ENCODE measurements at regions not wholly inside any gene's neighbourhood (a gene's known extent, or its start where the extent isn't known, plus 50 kb on each side); places are given as distances from the start of the nearest gene placed in this dataset.

DNA sequence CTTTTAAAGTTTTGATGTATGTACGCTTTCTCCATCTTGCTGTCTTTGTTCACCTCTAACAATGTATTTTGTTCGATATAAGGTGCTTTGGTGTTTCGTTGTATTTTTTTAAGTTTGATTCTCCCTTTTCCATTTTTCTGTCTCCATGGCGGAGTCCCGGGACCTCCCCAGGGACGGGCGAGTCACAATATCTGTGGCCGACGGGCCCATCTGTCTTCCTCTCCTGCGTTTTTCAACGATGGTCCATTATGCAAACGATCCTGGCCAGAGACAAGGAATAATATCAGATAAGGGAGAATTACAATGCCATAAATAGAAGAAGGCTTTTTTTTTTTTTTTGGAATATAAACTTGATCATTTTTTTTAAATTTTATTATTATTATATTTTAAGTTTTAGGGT, 112.3 kb upstream of the SHOX start:
- no CpG with 5 or more reads among the region's 12 CpGs for WGBS (ENCODE audit: extremely low coverage, insufficient read length, low lambda C conversion rate)

More for the DNA sequence above, 112.3 kb upstream of the SHOX start:
- TF ChIP-seq, protein P1, sequence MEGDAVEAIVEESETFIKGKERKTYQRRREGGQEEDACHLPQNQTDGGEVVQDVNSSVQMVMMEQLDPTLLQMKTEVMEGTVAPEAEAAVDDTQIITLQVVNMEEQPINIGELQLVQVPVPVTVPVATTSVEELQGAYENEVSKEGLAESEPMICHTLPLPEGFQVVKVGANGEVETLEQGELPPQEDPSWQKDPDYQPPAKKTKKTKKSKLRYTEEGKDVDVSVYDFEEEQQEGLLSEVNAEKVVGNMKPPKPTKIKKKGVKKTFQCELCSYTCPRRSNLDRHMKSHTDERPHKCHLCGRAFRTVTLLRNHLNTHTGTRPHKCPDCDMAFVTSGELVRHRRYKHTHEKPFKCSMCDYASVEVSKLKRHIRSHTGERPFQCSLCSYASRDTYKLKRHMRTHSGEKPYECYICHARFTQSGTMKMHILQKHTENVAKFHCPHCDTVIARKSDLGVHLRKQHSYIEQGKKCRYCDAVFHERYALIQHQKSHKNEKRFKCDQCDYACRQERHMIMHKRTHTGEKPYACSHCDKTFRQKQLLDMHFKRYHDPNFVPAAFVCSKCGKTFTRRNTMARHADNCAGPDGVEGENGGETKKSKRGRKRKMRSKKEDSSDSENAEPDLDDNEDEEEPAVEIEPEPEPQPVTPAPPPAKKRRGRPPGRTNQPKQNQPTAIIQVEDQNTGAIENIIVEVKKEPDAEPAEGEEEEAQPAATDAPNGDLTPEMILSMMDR (conservative IDR thresholded peaks at IDR 0.05): no peak
- Histone ChIP-seq H3K9me3 (ENCODE audit: control insufficient read depth, low read depth, low read length) (no peaks in the 10 kb centered on the region), H2BK5ac (ENCODE audit: insufficient read length, low read length) (no peak overlapping the region), H4K8ac (replicated peaks; ENCODE audit: insufficient read length, low read depth, low read length) (no peak overlapping the region), H3K9ac (ENCODE audit: extremely low read depth, insufficient read length, low read length) (no peak overlapping the region), H2AFZ (ENCODE audit: low read length) (no peak overlapping the region), H3K18ac (ENCODE audit: insufficient read length, low read depth, low read length) (no peak overlapping the region), H4K20me1 (ENCODE audit: control insufficient read depth, insufficient read depth, insufficient read length) (no peaks in the 10 kb centered on the region), H3K79me2 (ENCODE audit: insufficient read depth, low read length) (no peaks in the 10 kb centered on the region), H2AK5ac (ENCODE audit: insufficient read length, low read length) (no peak overlapping the region), H3K79me1 (ENCODE audit: insufficient read depth, low read depth, low read length, poor library complexity, severe bottlenecking) (no peaks in the 10 kb centered on the region), H3K4me2 (ENCODE audit: insufficient read depth, insufficient read length, low read length) (no peak overlapping the region), H2BK15ac (ENCODE audit: low read depth, low read length) (no peak overlapping the region), H3K27me3 (ENCODE audit: insufficient read depth, low read length) (no peaks in the 10 kb centered on the region; the same call in 1 of the 2 replicates), H3K14ac (ENCODE audit: insufficient read depth, low read length) (no peak overlapping the region), H4K5ac (ENCODE audit: insufficient read length, low read depth, low read length) (no peak overlapping the region), H3K23me2 (ENCODE audit: insufficient read length, low read depth, low read length, poor library complexity, severe bottlenecking) (no peaks in the 10 kb centered on the region), H3K23ac (ENCODE audit: insufficient read length, low read depth, low read length) (no peak overlapping the region), H3T11ph (ENCODE audit: low read length) (no peak overlapping the region), H2BK20ac (ENCODE audit: low read depth, low read length, poor library complexity, severe bottlenecking) (no peak overlapping the region), H3K27ac (ENCODE audit: insufficient read length, low read depth, low read length) (no peak overlapping the region), H2BK120ac (ENCODE audit: low read depth, low read length, poor library complexity, severe bottlenecking) (no peak overlapping the region), H3K56ac (ENCODE audit: insufficient read length, low read depth, low read length) (no peak overlapping the region), H3K4me1 (ENCODE audit: insufficient read depth, low read length) (no peaks in the 10 kb centered on the region; the same call in 1 of the 2 replicates), H3K4ac (ENCODE audit: low read depth, low read length) (no peak overlapping the region), H2BK12ac (ENCODE audit: insufficient read length, low read depth, low read length) (no peak overlapping the region), H4K91ac (ENCODE audit: insufficient read length, low read depth, low read length) (no peak overlapping the region)
- Mint-ChIP-seq H3K9me3 (peaks cover 2 to 9% of the 10 kb centered on the region in 2 experiments; a peak in 3 of 5 replicates), H3K4me1 (peaks cover 3 to 10% of the 10 kb centered on the region in 2 experiments; a peak in 2 of 4 replicates), H3K27ac (no peak overlapping the region; a peak in 1 of 7 replicates), H3K27me3 (ENCODE audit: low read depth) (peaks cover 26% of the 10 kb centered on the region), H3K4me3 (no peak overlapping the region), H3K36me3 (ENCODE audit: insufficient read depth in 1 of 3, low read depth in 3 of 3) (peaks cover 0 to 5% (median 0%) of the 10 kb centered on the region in 3 experiments; a peak in 2 of 7 replicates)
- no peak for DNase-seq
